IPS DF 4.7 (cell line): ENCODE measurements at regions not wholly inside any gene's neighbourhood (a gene's known extent, or its start where the extent isn't known, plus 50 kb on each side); places are given as distances from the start of the nearest gene placed in this dataset.

Experiments
- DNase-seq: peaks from one replicate; pipeline ENCODE4 v3.0.0-alpha.2; 2013; ENCODE audit warnings: low spot score; ENCODE audit errors: extremely low read depth

GRCh38 chr13:26967119-26968038, 204.2 kb downstream of the USP12 start:
- DNase-seq: no peak

- DNase-seq: no peak
These were observed 204.9 kb downstream of the USP12 start for GRCh38 chr13:26966701-26967080.

- DNase-seq: no peak
These were observed 205.5 kb downstream of the USP12 start for GRCh38 chr13:26965952-26966700.

GRCh38 chr13:26964278-26965250, 204.0 kb upstream of the GPR12 start:
- no peak for DNase-seq

GRCh38 chr13:26962671-26963070, 202.1 kb upstream of the GPR12 start:
- no peak for DNase-seq

GRCh38 chr13:26961890-26962615, 201.5 kb upstream of the GPR12 start:
- no peak for DNase-seq

- DNase-seq: no peak
These were observed 196.6 kb upstream of the GPR12 start for GRCh38 chr13:26957182-26957581.

GRCh38 chr13:26956522-26957142, 196.0 kb upstream of the GPR12 start:
- no peak for DNase-seq

GRCh38 chr13:26954976-26955375, 194.4 kb upstream of the GPR12 start:
- no peak for DNase-seq

- DNase-seq: no peak
These were observed 192.7 kb upstream of the GPR12 start for GRCh38 chr13:26953291-26953690.

- no peak for DNase-seq
These were observed 192.1 kb upstream of the GPR12 start for GRCh38 chr13:26952551-26953143.

GRCh38 chr13:26951581-26952177, 191.1 kb upstream of the GPR12 start:
- no peak for DNase-seq

- no peak for DNase-seq
These were observed 190.4 kb upstream of the GPR12 start for GRCh38 chr13:26950968-26951367.

- DNase-seq: no peak
These were observed 190.0 kb upstream of the GPR12 start for GRCh38 chr13:26950546-26950945.

GRCh38 chr13:26949701-26950502, 189.3 kb upstream of the GPR12 start:
- no peak for DNase-seq

- DNase-seq: no peak
These were observed 187.8 kb upstream of the GPR12 start for GRCh38 chr13:26948353-26948752.

- DNase-seq: peak; percentile 14
These were observed 186.2 kb upstream of the GPR12 start for GRCh38 chr13:26946684-26947343.

GRCh38 chr13:26943748-26944147, 183.2 kb upstream of the GPR12 start:
- DNase-seq: no peak
